ENCODE measurements at regions not wholly inside any gene's neighbourhood (a gene's known extent, or its start where the extent isn't known, plus 50 kb on each side); places are given as distances from the start of the nearest gene placed in this dataset.

DNA sequence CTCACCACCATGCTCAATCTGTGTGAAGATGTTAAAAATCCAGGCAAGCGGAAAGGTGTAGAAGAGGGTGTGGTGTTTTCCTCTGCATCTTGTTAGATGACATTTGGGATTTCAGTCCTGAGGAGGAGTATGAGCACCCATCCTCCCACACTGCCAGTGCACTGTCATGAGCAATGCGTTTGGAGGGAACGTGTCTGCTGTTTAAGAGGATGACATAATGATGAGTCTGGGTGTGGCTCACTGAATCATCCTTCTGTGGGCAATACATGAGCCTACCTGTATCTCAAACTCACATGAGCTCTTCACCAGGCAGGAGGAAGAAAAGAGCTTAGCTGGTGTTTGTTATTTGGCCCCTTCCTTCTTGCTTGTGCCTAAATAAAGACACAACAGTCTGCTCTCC, 67.9 kb upstream of the ARX start:
- Histone ChIP-seq H3K9me3 (ENCODE audit: insufficient read depth, low read length) (no peaks in the 10 kb centered on the region), H3K36me3 (ENCODE audit: low read length) (no peaks in the 10 kb centered on the region), H2AFZ (ENCODE audit: low read depth, low read length, severe bottlenecking) (no peak overlapping the region), H3K9ac (ENCODE audit: low read length) (no peak overlapping the region), H3K9me2 (replicated peaks; ENCODE audit: insufficient read depth, low read length) (no peaks in the 10 kb centered on the region), H3K27ac (ENCODE audit: low read depth, low read length) (no peak overlapping the region), H3K4me3 (ENCODE audit: insufficient read depth, low read length, poor library complexity, severe bottlenecking) (no peak overlapping the region), H4K20me1 (ENCODE audit: low read depth, low read length) (no peaks in the 10 kb centered on the region), H3K27me3 (ENCODE audit: low read length) (no peaks in the 10 kb centered on the region), H3K4me2 (ENCODE audit: low read depth, low read length, poor library complexity, severe bottlenecking) (no peak overlapping the region), H3K79me2 (ENCODE audit: insufficient read depth, low read length) (no peaks in the 10 kb centered on the region), H3F3A (ENCODE audit: insufficient read depth) (no peaks in the 10 kb centered on the region)
- no peak for TF ChIP-seq CTCF (IDR thresholded peaks at IDR 0.05; ENCODE audit: insufficient read depth, low read length, poor library complexity, severe bottlenecking)
- no peak for TF ChIP-seq EZH2phosphoT487 (conservative IDR thresholded peaks at IDR 0.05; ENCODE audit: low read length)

DNA sequence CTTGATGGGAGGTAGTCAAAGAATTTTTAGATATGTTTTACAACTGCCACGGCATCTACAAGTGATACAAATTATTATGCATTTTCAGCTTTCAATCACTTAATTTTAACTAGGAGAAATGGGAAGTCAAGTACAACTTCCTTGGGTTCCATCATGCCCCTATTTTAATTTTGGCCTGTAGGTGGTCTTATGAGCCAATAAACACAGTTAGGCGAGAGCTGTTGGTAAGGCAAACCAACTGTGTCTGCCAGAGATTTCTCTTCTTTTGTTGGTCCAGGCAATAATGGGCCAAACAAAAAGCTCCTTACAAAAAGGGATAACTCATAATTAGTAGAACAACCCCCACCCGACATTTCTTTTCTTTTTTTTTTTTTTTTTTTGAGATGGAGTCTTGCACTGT, 63.3 kb upstream of the ARX start:
- H3K27ac ChIP-seq (ENCODE audit: low read depth, low read length): no peak overlapping the region
- TF ChIP-seq EZH2phosphoT487 (conservative IDR thresholded peaks at IDR 0.05; ENCODE audit: low read length): no peak
- no peak for TF ChIP-seq CTCF (IDR thresholded peaks at IDR 0.05; ENCODE audit: insufficient read depth, low read length, poor library complexity, severe bottlenecking)
- no peak overlapping the region for H2AFZ ChIP-seq (ENCODE audit: low read depth, low read length, severe bottlenecking)
- no peaks in the 10 kb centered on the region for H3K36me3 ChIP-seq (ENCODE audit: low read length)
- no peak overlapping the region for H3K4me3 ChIP-seq (ENCODE audit: insufficient read depth, low read length, poor library complexity, severe bottlenecking)
- H3F3A ChIP-seq (ENCODE audit: insufficient read depth): no peaks in the 10 kb centered on the region
- no peaks in the 10 kb centered on the region for H3K9me3 ChIP-seq (ENCODE audit: insufficient read depth, low read length)
- H3K9ac ChIP-seq (ENCODE audit: low read length): no peak overlapping the region
- H3K79me2 ChIP-seq (ENCODE audit: insufficient read depth, low read length): no peaks in the 10 kb centered on the region
- H3K9me2 ChIP-seq (replicated peaks; ENCODE audit: insufficient read depth, low read length): no peaks in the 10 kb centered on the region
- H4K20me1 ChIP-seq (ENCODE audit: low read depth, low read length): no peaks in the 10 kb centered on the region
- H3K27me3 ChIP-seq (ENCODE audit: low read length): no peaks in the 10 kb centered on the region
- no peak overlapping the region for H3K4me2 ChIP-seq (ENCODE audit: low read depth, low read length, poor library complexity, severe bottlenecking)

- H3K27me3 ChIP-seq (ENCODE audit: low read length): no peaks in the 10 kb centered on the region
- no peaks in the 10 kb centered on the region for H3K9me2 ChIP-seq (replicated peaks; ENCODE audit: insufficient read depth, low read length)
- H3K4me3 ChIP-seq (ENCODE audit: insufficient read depth, low read length, poor library complexity, severe bottlenecking): no peak overlapping the region
- H3K4me2 ChIP-seq (ENCODE audit: low read depth, low read length, poor library complexity, severe bottlenecking): no peak overlapping the region
- no peak overlapping the region for H2AFZ ChIP-seq (ENCODE audit: low read depth, low read length, severe bottlenecking)
- no peaks in the 10 kb centered on the region for H3K9me3 ChIP-seq (ENCODE audit: insufficient read depth, low read length)
- TF ChIP-seq CTCF (IDR thresholded peaks at IDR 0.05; ENCODE audit: insufficient read depth, low read length, poor library complexity, severe bottlenecking): no peak
- TF ChIP-seq EZH2phosphoT487 (conservative IDR thresholded peaks at IDR 0.05; ENCODE audit: low read length): no peak
- no peaks in the 10 kb centered on the region for H3F3A ChIP-seq (ENCODE audit: insufficient read depth)
- H3K36me3 ChIP-seq (ENCODE audit: low read length): no peaks in the 10 kb centered on the region
- H3K79me2 ChIP-seq (ENCODE audit: insufficient read depth, low read length): no peaks in the 10 kb centered on the region
- H4K20me1 ChIP-seq (ENCODE audit: low read depth, low read length): no peaks in the 10 kb centered on the region
- no peak overlapping the region for H3K9ac ChIP-seq (ENCODE audit: low read length)
- no peak overlapping the region for H3K27ac ChIP-seq (ENCODE audit: low read depth, low read length)
These were observed 61.3 kb upstream of the ARX start for GRCh38 chrX:25076941-25077500.
